ENCODE measurements at regions not wholly inside any gene's neighbourhood (a gene's known extent, or its start where the extent isn't known, plus 50 kb on each side); places are given as distances from the start of the nearest gene placed in this dataset.

DNA sequence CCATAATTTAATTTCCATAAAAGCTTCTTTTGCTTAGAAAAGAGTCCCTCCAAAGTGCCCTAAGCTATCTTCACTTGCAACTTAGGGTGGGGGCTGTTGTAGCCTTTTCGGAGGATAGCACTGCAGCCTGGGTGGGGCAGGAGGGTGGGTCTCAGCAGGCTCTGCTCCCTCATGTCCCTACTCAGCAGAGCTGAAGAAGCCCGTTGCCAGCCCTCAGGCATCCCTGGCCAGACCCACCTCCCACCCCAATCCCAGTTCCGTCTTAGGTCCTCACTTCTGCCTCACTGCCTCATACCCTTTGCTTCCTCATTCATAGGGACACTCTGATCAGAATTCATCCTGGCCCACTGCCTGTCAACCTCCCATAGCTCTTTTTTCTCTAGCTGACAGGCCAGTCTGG lies 99.8 kb upstream of the ZMIZ1 start:
- no peaks in the 10 kb centered on the region for H3K9me3 ChIP-seq (replicated peaks in 1 of 3)
- no peak overlapping the region for H3K4me3 ChIP-seq
- WGBS, 4 donors = 77 to 95% (median 82%) methylated on average over 3 of the region's 3 CpGs
- peaks cover 32% of the 10 kb centered on the region in 2 donors for H3K4me1 ChIP-seq (replicated peaks in 1 of 2)
- no peaks in the 10 kb centered on the region for H3K36me3 ChIP-seq (replicated peaks in 1 of 2)
- TF ChIP-seq POLR2A (IDR thresholded peaks at IDR 0.05) (no peak), CTCF (IDR thresholded peaks at IDR 0.05) (no peak)
- no peak for DNase-seq
- intact Hi-C loops (cut with DNase I) = no loop called here
- no peaks in the 10 kb centered on the region for H3K27me3 ChIP-seq
- H3K27ac ChIP-seq = no peak overlapping the region

GRCh38 chr10:78969719-78970118 lies 99.0 kb upstream of the ZMIZ1 start:
- Histone ChIP-seq H3K9me3 (replicated peaks in 1 of 3) (no peaks in the 10 kb centered on the region), H3K27ac (peak overlapping the region in 1 of 5 donors; percentile 12), H3K4me3 (no peak overlapping the region), H3K27me3 (no peaks in the 10 kb centered on the region), H3K4me1 (replicated peaks in 1 of 2) (peaks cover 33 to 36% of the 10 kb centered on the region in 2 donors), H3K36me3 (replicated peaks in 1 of 2) (no peaks in the 10 kb centered on the region)
- no peak for TF ChIP-seq CTCF (IDR thresholded peaks at IDR 0.05)
- no peak for TF ChIP-seq POLR2A (IDR thresholded peaks at IDR 0.05)
- WGBS, 4 donors = 90 to 96% (median 94%) methylated on average over 8 to 10 of the region's 10 CpGs
- no peak for DNase-seq
- intact Hi-C loops (cut with DNase I) = loop anchor here in 1 of 2 donors (10.0 kb wide), 1 partner anchor 95 kb away; the partner anchor contains the start of gene ZMIZ1

DNA sequence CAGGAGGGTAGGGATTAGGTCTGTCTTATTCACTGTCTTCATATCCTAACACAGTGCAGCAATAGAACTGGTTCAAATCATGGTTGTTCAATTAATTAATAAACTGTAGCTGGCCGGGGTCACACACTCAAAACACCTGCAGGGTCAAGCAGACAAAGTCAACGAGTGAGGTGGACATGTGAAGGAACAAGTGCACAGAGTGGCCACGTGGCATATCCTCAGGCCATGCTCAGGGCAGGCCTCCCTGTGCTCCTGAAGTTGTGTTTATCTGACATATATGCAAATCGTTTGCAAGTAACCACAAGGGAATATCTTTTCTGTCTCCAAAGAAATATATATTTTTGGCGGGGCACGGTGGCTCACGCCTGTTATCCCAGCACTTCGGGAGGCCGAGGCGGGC lies 98.5 kb upstream of the ZMIZ1 start:
- peaks cover 34 to 36% of the 10 kb centered on the region in 2 donors for H3K4me1 ChIP-seq (replicated peaks in 1 of 2)
- no peaks in the 10 kb centered on the region for H3K9me3 ChIP-seq (replicated peaks in 1 of 3)
- no peak for DNase-seq
- H3K27ac ChIP-seq = no peak overlapping the region
- H3K27me3 ChIP-seq = no peaks in the 10 kb centered on the region
- WGBS, 4 donors = 93 to 97% (median 94%) methylated on average over 10 of the region's 10 CpGs
- no peaks in the 10 kb centered on the region for H3K36me3 ChIP-seq (replicated peaks in 1 of 2)
- no peak for TF ChIP-seq POLR2A (IDR thresholded peaks at IDR 0.05)
- TF ChIP-seq CTCF (IDR thresholded peaks at IDR 0.05) = no peak
- no peak overlapping the region for H3K4me3 ChIP-seq
- intact Hi-C loops (cut with DNase I) = loop anchor here in 1 of 2 donors (10.0 kb wide), 1 partner anchor 95 kb away; the partner anchor contains the start of gene ZMIZ1

DNA sequence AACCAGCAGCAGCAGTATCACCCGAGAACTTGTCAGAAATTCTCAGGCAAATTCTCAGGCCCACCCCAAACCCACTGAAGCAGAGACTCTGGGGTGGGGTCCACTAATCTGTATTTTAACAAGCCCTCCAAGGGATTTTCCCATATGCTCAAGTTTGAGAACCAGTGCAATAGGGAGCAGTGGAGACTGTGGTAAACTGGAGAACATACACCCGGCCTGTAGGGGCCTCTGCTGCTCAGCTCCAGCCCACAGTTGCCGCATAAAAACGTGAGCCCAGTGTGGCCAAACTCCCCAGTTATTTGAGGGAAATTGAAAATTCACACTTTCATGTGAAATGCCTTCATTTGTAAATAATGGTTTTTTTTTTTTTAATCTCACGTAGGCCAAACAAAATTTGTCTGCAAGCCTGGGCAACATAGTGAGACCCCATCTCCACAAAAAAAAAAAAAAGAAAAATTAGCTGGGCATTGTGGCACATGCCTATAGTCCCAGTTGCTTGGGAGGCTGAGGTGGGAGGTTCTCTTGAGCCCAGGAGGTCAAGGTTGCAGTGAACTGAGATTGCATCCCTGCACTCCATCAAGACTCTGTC lies 97.6 kb upstream of the ZMIZ1 start:
- Histone ChIP-seq H3K4me3 (no peak overlapping the region), H3K9me3 (replicated peaks in 1 of 3) (no peaks in the 10 kb centered on the region), H3K4me1 (replicated peaks in 1 of 2) (peaks cover 31 to 33% of the 10 kb centered on the region in 2 donors), H3K27me3 (no peaks in the 10 kb centered on the region), H3K27ac (peak overlapping the region in 3 of 5 donors; percentile 98 to 100 (median 100)), H3K36me3 (replicated peaks in 1 of 2) (no peaks in the 10 kb centered on the region)
- no peak for TF ChIP-seq CTCF (IDR thresholded peaks at IDR 0.05)
- no peak for TF ChIP-seq POLR2A (IDR thresholded peaks at IDR 0.05)
- intact Hi-C loops (cut with DNase I) = loop anchor here in 1 of 2 donors (10.0 kb wide), 1 partner anchor 94 kb away; the partner anchor contains the start of gene ZMIZ1
- no peak for DNase-seq
- 93 to 95% (median 93%) methylated on average over 5 of the region's 5 CpGs for WGBS, 4 donors
